Keratinocyte (primary cell): ENCODE measurements at regions not wholly inside any gene's neighbourhood (a gene's known extent, or its start where the extent isn't known, plus 50 kb on each side); places are given as distances from the start of the nearest gene placed in this dataset.

ENCODE experiments used
- EZH2 ChIP-seq: IDR thresholded peaks from one replicate; pipeline ENCODE4 v1.6.1; 2012; ENCODE audit warnings: inconsistent platforms, mild to moderate bottlenecking, low read length, moderate library complexity
- TF ChIP-seq, protein P1 (sequence below), 3 experiments: IDR thresholded peaks in 1 of 3; conservative IDR thresholded peaks in 1 of 3; optimal IDR thresholded peaks in 1 of 3; 2 replicates in 2 of 3; 3 replicates in 1 of 3; pipeline versions ENCODE3 to v1.5.1; 2011; ENCODE audit warnings: low read length in 3 of 3, mild to moderate bottlenecking in 3 of 3, moderate library complexity in 2 of 3, control low read depth in 1 of 3, inconsistent platforms in 1 of 3; ENCODE audit not compliant: insufficient read depth in 2 of 3; ENCODE audit errors: extremely low read depth in 1 of 3

DNA sequence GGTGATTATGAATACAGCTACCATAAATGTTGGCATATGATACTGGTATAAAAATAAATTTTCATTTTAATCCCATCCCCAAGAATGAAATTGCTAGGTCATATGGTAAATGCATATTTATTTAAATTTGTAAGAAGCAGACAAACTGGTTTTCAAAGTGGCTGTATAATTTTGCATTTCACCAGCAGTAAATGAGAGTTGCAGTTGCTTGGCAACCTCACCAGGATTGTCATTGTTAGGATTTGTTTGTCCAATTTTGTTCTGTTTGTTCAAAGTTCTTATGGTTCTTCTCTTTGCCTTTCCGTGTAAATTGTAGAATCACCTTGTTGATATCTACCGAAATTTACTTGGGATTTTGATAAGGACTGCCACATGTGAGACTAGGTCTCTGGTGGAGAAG lies 237.4 kb downstream of the OTUD1 start:
- TF ChIP-seq, protein P1, sequence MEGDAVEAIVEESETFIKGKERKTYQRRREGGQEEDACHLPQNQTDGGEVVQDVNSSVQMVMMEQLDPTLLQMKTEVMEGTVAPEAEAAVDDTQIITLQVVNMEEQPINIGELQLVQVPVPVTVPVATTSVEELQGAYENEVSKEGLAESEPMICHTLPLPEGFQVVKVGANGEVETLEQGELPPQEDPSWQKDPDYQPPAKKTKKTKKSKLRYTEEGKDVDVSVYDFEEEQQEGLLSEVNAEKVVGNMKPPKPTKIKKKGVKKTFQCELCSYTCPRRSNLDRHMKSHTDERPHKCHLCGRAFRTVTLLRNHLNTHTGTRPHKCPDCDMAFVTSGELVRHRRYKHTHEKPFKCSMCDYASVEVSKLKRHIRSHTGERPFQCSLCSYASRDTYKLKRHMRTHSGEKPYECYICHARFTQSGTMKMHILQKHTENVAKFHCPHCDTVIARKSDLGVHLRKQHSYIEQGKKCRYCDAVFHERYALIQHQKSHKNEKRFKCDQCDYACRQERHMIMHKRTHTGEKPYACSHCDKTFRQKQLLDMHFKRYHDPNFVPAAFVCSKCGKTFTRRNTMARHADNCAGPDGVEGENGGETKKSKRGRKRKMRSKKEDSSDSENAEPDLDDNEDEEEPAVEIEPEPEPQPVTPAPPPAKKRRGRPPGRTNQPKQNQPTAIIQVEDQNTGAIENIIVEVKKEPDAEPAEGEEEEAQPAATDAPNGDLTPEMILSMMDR (optimal IDR thresholded peaks at IDR 0.05 in 1 of 3, IDR thresholded peaks at IDR 0.05 in 1 of 3, conservative IDR thresholded peaks at IDR 0.05 in 1 of 3; ENCODE audit: extremely low read depth in 1 of 3, insufficient read depth in 2 of 3, low read length in 3 of 3), result no peak
- no peak for TF ChIP-seq EZH2
